SK-MEL-5 (cell line): ENCODE measurements at regions not wholly inside any gene's neighbourhood (a gene's known extent, or its start where the extent isn't known, plus 50 kb on each side); places are given as distances from the start of the nearest gene placed in this dataset.

Experiments used
- DNase-seq: peaks from one replicate; pipeline ENCODE4 v3.0.0-alpha.2; 2016; ENCODE audit warnings: low read depth, low spot score
- in situ Hi-C: cut with HindIII; loops from 2 replicates; pipeline ENCODE4 v1.10.0; 2016; ENCODE audit warnings: low sequenced_read_pairs, high pct_unique_total_duplicates, low pct_unique_long_range_greater_than_20kb

- in situ Hi-C loops: no loop called here
- DNase-seq: no peak
Measured at GRCh38 chr2:222795450-222796357, 65.1 kb upstream of the ACSL3 start.

GRCh38 chr2:222796413-222797103, 64.3 kb upstream of the ACSL3 start:
- in situ Hi-C loops: no loop called here
- no peak for DNase-seq

GRCh38 chr2:222797261-222797660, 63.6 kb upstream of the ACSL3 start:
- peak; percentile 81 for DNase-seq
- in situ Hi-C loops: no loop called here

GRCh38 chr2:222797871-222798270, 63.0 kb upstream of the ACSL3 start:
- in situ Hi-C loops: no loop called here
- DNase-seq: peak; percentile 24

- DNase-seq: no peak
- in situ Hi-C loops: no loop called here
Measured at GRCh38 chr2:222798528-222798927, 62.3 kb upstream of the ACSL3 start.

GRCh38 chr2:222799262-222799918, 61.4 kb upstream of the ACSL3 start:
- DNase-seq: peak; percentile 94
- in situ Hi-C loops: no loop called here

GRCh38 chr2:222802514-222803196, 58.2 kb upstream of the ACSL3 start:
- in situ Hi-C loops: no loop called here
- no peak for DNase-seq

- no peak for DNase-seq
- in situ Hi-C loops: no loop called here
Measured at GRCh38 chr2:222804351-222804750, 56.5 kb upstream of the ACSL3 start.

GRCh38 chr2:222805591-222806304, 55.1 kb upstream of the ACSL3 start:
- DNase-seq: peak; percentile 36
- in situ Hi-C loops: no loop called here

GRCh38 chr2:222806526-222807137, 54.2 kb upstream of the ACSL3 start:
- DNase-seq: peak; percentile 26
- in situ Hi-C loops: no loop called here

GRCh38 chr2:222807431-222807830, 53.4 kb upstream of the ACSL3 start:
- no peak for DNase-seq

GRCh38 chr2:222809582-222809981, 51.3 kb upstream of the ACSL3 start:
- in situ Hi-C loops: no loop called here
- DNase-seq: no peak

More at GRCh38 chr2:222807431-222807830, 53.4 kb upstream of the ACSL3 start:
- in situ Hi-C loops: no loop called here

GRCh38 chr2:222810044-222810443, 50.8 kb upstream of the ACSL3 start:
- in situ Hi-C loops: no loop called here
- no peak for DNase-seq
